Activated CD8-positive, alpha-beta memory T cell treated with anti-CD3 and anti-CD28 coated beads, Interleukin-2, amount 50 U/mL, for 24 hours (primary cell): ENCODE measurements at regions not wholly inside any gene's neighbourhood (a gene's known extent, or its start where the extent isn't known, plus 50 kb on each side); places are given as distances from the start of the nearest gene placed in this dataset.

ENCODE experiments used
- DNase-seq: peaks from one replicate; pipeline ENCODE4 v3.0.0-alpha.2; 2020; ENCODE audit errors: extremely low read depth

DNA sequence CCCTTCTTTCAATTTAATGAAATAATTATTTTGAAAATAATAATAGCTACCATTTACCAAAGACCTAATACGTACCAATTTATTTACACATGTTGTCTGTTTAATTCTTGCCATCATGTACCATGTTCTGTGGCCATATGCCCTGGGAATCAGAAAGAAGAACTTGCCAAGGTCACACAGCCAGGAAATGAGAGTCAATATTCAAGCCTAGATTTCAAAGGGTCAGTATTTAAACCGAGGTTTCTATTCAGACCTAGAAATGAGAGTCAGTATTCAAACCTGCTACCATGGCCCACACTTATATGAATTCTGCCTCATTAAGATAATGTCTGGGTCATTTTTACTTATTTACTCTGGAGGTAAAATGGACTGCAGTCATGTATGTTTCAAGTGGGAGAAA lies 103.6 kb upstream of the TBL1XR1 start:
- DNase-seq: no peak

DNA sequence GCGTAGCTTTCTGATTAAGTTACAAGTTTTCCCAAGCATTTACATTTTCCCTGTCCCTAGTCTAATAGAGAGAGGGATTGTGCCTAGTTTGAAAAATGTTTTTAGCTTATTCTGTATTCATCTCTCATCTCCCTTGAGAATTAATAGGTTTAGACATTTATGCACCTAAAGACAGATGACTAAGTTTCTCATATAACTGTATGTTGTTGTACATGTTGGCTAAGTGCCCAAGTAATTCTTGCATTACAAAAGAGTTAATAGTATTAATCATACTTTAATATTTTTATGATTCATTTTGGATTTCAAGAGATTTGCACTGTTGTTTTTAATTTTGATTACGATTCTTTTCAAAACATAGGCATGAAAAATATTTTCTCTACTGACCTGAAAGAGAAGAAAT lies 109.0 kb upstream of the TBL1XR1 start:
- DNase-seq: no peak

DNA sequence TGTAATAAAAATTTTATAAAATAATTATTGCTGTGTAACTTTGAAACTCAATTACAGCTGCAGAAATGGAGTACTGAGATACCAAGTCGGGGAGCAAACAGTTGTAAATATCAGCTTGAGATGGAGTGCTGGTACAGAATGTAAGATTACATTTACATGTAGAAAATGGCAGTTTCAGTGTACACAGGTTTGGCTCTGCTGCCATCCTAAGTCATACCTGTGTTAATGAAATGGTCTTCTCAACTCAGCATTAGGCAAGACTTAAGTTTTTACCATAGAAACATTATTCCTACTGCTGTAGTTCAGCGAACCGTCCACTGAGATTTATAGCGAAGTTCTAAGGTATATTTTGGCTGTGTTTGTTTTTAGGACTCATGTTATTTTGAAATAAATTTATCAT lies 110.1 kb upstream of the TBL1XR1 start:
- no peak for DNase-seq

DNA sequence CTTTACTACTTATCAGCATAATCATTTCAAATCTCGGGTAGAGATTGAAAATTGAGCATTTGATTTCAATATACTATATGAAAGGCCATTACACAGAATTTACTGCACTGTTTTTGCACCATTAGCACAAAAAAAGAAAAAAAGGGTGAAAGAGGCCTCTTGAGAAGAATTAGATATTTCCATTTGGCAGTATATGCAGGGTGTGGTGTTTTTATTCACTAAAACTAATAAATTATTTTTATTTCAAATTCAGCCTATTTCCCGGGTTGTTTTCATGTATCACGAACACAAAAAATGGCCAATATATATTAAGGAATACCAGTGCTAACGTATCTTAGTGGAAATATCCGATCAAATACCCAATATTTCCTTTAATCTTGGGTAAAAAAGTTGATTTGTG lies 110.5 kb upstream of the TBL1XR1 start:
- DNase-seq: no peak

DNA sequence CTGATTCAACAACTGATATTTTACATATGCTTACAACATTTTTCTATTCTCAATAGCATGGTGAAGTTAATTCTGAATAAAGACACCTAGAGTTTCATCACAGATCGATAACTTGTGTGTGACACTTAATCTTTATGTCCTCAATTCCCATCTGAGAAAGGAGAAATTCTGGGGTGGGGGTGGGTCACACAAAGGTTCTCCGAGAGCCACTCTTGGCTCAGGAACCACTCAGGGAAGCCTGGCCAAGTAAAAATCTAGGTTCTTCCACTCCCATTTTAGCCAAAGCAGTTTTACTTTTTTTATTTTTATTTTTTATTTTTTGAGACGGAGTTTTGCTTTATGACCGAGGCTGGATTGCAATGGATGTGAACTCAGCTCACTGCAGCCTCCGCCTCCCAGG lies 111.0 kb upstream of the TBL1XR1 start:
- no peak for DNase-seq

DNA sequence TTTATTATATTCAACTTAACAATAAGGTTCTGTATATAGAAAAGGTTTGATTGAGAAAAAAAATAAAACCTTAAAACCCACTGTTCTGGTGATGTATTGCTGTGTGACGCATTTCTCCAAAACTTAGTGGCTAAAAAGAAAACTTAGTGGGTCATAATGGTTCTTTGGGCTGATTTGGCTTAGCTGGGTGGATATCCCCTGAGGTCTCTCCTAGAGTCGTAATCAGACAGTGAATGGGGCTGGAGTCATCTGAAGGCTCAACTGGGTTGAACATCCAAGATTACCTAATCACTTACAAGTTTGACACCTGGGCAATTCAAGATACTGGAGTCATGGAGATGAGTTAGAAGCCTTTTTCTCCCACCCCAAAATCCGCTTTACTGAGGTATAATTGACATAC lies 111.6 kb upstream of the TBL1XR1 start:
- DNase-seq: no peak

DNA sequence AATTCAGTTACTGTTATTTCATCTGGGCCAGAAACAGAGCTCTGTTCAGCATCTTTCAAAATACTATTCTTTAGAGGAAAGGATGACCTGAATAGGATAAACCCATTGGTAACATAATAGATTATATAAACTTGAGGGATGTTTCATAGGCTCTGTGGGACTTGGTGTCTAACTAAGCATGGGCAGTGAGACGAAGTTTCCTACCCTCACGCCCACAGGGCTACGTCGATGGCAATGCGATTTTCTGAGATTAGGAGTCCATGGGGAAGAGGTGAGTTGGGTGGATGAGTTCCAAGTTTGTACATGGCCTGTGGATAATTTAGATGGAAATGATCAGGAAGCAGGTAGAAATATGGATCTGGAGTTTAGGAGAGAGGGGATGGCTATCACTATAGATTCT lies 115.2 kb upstream of the TBL1XR1 start:
- DNase-seq: no peak

DNA sequence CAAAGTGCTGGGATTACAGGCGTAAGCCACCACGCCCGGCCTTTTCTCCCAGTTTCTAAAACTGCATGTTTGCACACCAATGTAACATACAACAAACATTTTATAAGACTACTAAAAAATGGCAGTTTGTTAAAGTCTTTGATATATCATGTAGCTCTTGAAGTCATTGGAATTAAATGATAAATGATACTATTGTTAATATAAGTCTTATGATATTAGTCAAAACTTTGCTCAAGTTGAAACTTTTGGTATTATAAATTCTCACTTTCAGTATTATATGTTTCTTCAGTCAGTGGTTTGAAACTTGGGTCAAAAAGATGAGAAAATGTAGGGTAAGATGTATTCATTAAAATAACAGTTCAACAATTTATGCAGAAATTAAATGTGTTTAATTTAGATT lies 117.6 kb upstream of the TBL1XR1 start:
- DNase-seq: no peak

DNA sequence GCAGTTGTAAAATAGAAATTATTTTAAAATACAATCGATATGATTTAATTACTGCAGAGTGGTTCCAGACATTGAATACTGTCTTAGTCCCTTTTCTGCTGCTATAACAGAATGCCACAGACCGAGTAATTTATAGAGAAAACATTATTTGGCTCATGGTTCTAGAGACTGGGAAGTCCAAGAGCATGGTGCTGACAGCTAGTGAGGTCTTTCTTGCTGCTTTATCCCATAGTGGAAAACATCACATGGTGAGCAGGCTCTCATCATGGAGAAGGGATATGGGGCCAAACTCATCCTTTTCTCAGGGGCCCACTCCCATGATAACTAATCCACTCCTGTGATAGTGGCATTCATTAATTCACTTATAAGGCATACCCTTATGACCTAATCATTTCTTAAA lies 120.0 kb upstream of the TBL1XR1 start:
- DNase-seq: no peak

DNA sequence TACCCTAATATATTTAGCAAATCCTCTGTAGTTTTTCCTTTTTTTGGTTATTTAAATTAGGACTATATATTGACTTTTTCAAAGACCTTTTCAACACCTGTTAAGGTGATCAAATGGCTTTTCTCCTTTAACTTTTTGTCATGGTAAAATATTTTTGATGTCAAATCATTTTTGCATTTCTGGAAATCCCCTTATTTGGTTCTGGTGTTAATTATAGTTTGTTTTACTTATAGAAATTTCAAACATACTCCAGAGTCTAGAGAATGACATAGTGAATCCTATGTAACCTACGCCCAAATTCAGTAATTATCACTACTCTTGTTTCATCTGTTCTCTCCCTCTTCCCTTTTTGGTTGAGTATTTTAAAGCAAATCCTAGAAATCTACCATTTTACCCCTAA lies 121.3 kb upstream of the TBL1XR1 start:
- no peak for DNase-seq

DNA sequence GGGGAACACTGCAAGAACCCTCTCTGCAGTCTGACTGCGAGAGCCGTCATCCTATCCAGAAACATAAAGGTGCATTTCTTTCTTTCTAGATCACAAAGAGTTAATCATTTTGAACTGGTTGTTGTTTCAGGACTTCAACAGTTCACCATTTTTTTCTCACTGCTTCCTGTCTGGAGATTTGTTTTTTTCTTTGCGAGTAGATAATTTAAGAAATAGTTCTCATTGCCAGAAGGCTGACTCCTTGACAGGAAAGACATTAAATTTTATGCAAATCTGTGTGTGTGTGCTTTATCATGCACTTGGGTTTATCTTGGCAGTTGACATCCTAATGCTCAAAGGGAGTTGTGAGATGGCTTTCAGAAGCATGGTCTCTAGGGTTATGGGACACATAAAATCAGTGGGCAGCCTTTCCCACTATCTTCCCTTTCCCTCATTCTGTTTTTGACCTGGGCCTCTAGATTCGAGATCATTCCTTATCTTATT lies 123.5 kb upstream of the TBL1XR1 start:
- DNase-seq: no peak

DNA sequence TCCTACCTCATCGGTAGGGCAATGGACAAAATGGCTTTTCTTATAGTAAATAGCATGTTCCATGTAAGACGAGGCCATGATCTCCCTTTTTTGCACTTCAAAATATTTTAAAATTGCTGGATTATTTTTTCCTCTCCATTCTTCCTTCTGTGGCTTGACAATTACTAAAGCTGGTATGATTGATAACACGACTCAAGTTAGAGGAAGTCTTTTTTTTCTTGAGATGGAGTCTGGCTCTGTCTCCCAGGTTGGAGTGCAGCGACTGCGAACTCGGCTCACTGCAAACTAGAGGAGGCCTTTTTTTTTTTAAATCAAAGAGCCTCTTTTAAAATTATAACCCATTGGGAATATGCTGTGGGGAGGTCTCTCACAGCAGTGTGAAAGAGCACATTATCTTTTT lies 124.5 kb upstream of the TBL1XR1 start:
- no peak for DNase-seq

DNA sequence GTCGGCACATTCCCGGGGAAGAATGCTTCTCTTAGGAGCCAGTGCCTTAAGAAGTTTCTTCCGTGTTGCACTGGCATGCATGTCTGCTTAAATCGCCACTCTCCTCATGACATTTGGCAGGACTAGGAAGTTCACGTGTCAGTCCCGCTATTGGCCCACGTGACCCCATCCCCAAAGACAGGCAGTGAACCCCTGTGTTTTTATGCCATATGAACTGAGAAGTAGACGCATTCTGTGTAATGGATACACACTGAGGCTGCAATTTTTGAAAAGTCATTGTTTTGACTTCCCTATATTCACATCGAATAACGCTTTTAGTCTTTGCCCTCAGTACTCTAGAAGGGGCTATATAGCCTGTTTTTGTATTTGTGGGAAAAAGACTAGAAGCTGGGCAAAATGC lies 125.6 kb upstream of the TBL1XR1 start:
- DNase-seq: no peak

DNA sequence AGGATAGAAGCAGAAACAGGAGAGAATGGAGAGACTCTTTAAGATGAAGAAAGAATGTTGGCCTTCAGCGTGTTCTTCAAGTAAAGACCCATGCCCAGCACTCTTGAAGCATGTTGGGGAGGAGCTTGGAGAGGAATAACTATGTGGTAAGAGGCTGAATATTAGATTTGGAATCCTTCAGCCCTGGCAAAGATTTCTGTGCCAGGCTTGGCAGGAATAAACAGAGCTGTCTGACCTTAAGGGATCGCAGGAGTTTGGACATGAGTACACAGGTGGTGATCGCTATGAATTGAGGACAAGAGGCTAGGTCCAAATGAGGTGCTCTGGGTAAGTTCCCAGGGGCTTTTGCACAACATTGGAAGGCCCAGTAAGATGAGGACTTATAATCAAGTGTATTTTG lies 132.6 kb upstream of the TBL1XR1 start:
- no peak for DNase-seq

DNA sequence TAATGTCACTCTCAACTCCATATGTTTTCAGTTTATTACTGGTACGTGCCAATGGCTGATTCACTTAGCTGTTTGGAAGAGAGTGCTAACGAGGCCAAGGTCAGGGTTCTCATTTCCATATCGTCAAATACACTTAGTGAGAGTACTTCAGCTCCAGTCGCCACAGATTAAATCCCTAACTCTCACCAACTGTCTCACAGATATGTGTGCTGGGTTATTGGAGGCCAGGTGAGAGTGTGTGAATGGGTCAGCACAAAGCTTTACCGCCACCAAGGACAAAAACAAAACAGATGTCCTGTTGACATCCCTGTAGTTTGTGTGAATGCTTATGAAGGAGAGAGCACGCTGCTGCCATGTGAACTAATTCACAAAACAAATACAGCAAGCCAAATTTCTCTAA lies 133.5 kb upstream of the TBL1XR1 start:
- DNase-seq: no peak

DNA sequence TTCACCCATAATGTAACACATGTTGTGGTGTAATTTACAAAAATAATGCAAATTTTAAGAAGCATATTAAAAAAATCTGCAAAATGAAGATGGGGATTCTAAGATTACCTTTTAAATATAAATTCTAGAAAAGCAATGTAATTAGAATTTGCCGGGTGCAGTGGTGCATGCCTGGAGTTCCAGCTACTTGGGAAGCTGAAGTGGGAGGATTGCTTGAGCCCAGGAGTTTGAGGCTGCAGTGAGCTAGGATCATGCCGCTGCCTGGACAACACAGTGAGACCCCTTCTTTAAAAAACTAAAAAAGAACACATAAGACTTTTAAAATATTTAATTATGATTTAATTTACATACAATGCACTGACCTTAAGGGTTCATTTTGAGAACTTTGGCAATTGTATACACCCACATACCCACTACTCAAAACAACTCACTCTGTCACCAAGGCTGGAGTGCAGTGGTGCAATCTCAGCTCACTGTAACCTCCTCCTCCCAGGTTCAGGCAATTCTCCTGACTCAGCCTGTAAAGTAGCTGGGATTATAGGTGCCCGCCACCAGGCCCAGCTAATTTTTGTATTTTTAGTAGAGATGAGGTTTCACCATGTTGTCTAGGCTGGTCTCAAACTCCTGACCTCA lies 134.0 kb upstream of the TBL1XR1 start:
- no peak for DNase-seq

DNA sequence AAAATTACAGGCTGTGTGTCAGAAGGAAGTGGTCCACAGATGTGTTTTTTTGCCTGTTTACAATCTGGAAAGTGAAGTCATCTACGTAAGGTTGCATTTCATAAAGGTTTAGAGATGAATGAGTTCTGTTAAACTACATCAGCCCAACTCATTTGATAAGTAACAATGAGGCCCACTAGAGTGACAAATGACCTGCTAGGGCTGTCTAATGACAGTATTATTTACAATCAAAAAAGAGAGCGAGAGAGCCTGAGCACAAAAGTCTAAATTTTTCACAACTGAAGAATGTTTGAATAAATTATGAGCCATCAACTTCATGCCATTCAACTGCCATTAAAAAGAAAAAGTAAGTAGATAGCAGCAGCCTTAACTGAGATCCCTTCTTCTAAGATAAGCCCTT lies 135.7 kb upstream of the TBL1XR1 start:
- no peak for DNase-seq

DNA sequence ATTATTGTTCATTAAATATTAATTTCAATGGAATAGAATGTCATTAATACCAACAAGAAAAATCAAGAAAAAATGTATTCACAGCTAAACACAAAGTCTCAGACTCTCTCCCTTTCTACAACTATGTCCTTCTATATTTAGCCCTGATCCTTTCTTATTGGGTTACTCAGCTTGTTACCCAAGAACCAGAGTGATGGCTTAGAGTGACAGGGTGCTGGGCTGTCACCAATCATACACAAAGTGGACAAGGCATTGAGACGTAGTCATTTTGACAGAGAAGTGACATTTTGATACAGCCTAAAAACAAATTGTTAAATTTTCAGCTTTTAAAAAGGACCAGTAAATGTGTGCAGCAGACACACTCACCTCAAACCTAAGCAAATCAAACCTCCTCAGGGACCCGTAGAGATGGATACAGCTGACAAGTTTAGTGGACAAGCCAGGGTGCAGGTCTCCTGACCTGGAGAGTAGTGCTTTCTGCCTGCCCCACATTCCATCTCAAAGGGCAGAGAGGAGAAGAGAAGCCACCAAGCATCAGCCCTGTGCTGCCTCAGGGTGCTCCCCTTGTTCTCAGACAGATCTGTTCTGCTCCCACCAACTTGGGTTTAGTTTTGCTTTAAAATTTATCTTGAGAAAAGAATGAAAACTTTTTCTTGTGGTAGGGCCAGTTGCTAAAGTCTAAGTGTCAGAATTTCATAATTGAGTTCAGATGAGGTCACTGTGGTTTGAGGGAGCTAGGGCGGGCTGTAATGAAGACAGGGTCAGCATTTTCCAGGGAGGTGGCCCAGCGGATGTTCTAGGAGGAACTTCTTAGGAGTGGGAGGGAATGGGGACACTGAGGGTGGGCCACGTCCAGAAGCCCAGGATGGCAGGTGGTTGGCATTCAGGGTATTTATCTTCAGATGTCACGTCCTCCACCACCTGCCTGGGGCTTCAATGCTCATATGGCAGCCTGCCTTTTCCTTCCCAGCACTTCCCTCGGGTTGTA lies 136.5 kb upstream of the TBL1XR1 start:
- no peak for DNase-seq

DNA sequence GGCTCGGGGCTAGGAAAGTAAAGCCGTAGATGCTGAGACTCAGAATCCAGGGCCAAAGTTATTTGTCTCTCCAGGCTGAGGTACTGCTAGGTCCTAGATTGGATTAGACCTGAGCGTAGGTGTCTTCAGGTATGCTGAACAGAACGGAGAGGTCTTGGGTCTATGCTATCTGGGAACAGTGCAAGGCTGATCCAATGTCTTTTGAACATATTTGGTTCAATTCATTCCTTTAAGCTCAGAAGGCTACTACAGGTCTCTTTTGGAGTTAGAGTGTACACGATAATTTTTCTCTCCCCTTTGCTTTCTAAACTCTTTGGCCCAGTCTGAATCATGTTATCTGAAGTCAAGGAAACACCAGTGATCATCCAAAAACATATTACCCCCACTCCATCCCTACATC lies 137.5 kb upstream of the TBL1XR1 start:
- no peak for DNase-seq

DNA sequence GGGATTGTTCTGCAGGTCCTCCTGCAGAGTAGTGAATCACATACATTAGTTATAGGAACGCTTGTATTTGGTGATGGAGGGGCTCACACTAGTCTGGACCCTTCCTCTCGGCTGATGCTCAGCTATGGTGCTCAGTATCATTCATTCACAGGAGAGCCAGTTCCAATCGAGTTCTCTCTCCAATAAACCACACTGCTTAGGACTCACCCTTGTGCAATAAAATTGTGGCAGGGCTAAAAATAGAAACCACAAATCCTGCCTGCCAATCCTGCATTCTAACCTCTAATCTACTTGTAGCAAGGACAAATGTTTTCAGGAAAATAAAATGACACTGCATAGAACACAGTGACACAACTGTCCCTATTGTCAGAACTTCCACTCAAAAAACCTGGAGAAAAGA lies 138.4 kb upstream of the TBL1XR1 start:
- DNase-seq: no peak

DNA sequence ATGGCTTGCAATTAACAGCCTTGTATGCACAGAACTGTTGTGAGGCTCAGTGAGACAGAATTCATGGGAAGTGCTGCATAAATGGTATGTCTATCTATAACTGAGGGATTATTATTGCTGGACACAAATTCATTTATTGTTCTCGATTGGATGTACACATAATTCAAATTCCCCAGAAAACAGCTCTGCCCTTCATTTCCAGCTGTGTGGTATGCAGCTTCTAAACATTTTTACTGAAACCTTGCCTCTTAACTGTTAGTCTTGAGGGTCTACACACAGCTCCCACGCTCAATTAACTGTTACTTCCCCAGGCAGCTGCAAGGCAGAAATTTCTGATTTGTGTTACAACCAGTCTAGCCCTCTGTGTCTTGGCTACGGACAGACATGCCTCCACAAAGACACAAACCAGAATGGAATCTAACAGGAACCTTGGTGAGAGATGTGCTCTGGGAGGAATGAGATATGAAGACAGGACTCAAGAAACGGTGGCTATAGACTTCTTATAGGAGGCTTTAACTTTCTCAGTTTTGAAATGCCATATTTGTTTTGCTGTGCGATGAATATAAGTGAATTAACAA lies 139.7 kb upstream of the TBL1XR1 start:
- DNase-seq: no peak

DNA sequence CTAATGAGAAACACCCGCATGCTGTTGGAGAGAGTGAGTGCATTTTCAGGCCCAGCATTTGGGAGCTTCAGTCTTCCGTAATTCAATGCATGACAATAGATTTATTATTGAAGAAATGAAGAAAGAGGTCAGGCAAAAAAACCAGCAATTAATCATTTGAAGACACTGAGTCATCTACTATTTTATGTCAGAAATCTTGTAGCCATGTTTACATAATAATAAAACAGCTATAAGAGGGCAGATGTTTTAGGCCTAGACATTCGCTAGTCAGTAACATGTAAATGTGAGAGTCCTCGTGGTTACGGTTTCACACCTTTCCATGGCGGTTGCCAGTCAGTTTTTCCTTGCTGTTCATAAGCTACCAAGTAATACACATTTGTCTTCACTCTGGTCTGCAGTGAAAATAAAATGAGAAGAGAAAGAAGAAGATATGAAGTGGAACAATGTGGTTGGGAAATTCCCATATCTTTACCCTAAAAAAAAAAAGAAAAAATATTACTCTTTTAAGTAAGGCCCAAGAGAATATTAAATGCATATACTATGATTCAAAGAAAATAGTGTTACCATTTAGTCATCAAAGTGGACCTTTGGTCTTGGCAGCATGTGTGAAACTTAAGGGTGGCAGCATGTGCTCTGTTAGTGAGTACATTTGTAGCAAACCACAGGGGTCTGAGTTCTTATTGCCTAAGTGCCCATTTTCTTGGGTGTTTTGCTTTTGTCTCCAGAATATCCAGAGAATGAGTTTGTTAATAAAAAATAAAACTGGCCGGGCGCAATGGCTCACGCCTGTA lies 140.5 kb upstream of the TBL1XR1 start:
- DNase-seq: peak; percentile 52
